ENCODE measurements at regions not wholly inside any gene's neighbourhood (a gene's known extent, or its start where the extent isn't known, plus 50 kb on each side); places are given as distances from the start of the nearest gene placed in this dataset.

DNA sequence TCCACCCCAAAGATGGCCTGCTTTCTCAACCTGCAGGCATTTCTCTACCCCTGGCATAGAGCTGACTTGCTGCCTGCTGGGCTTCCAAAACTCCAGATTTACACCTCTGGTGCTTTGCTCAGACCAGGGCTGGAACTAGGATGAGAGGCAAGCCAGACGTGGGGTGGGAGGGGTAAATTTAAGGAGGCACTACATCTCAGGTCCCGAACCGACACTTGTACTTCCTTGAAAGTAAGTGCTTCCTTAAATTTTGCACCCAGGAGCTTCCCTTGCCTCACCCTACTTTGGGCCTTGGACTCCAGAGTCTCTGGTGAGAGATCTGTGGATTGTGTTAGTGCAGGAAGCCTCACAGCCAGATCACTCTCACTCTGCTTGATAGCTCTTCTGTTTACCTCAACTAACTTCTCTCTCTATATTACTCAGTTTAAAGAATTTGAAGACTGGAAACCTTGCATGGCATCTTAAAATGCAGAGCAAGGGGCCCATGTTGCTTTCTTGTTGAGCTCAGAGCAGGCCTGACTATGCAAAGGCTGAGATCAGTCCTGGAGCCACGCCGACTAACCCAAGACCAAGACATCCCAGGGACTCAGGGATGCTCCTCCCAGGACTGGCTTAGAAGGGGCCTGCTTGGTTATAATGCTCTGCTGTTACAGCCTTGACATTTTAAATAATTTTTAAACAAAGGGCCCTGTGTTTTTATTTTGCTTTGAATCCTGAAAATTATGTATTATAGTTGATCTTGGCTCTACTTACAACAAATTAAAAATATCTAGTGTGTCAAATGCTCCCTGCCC is 145.0 kb upstream of the LEF1 start:
- TF ChIP-seq, protein P1, sequence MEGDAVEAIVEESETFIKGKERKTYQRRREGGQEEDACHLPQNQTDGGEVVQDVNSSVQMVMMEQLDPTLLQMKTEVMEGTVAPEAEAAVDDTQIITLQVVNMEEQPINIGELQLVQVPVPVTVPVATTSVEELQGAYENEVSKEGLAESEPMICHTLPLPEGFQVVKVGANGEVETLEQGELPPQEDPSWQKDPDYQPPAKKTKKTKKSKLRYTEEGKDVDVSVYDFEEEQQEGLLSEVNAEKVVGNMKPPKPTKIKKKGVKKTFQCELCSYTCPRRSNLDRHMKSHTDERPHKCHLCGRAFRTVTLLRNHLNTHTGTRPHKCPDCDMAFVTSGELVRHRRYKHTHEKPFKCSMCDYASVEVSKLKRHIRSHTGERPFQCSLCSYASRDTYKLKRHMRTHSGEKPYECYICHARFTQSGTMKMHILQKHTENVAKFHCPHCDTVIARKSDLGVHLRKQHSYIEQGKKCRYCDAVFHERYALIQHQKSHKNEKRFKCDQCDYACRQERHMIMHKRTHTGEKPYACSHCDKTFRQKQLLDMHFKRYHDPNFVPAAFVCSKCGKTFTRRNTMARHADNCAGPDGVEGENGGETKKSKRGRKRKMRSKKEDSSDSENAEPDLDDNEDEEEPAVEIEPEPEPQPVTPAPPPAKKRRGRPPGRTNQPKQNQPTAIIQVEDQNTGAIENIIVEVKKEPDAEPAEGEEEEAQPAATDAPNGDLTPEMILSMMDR (IDR thresholded peaks at IDR 0.05): no peak
- TF ChIP-seq POLR2AphosphoS5 (IDR thresholded peaks at IDR 0.05) (no peak), EP300 (IDR thresholded peaks at IDR 0.05) (no peak), POLR2A (IDR thresholded peaks at IDR 0.05; ENCODE audit: low read depth) (no peak)

All from esophagus muscularis mucosa (tissue), 4 donors.